Smooth muscle cell (in vitro differentiated cells): ENCODE measurements at regions not wholly inside any gene's neighbourhood (a gene's known extent, or its start where the extent isn't known, plus 50 kb on each side); places are given as distances from the start of the nearest gene placed in this dataset.

Experiments used
- DNase-seq: peaks from one replicate; lab custom pipeline; 2025; ENCODE audit not compliant: unreplicated experiment; lab: John Stamatoyannopoulos, UW
- H2AFZ ChIP-seq: fragments of 200-600 bp; sonication (generic); 2 replicates; pipeline ENCODE4 v1.6.0; 2016; ENCODE audit warnings: antibody characterized with exemption, low read depth, mild to moderate bottlenecking
- H3F3A ChIP-seq: fragments of 200-600 bp; sonication (generic); 2 replicates; pipeline ENCODE4 v1.6.0; 2017; ENCODE audit warnings: antibody characterized with exemption, low read depth
- H3K27ac ChIP-seq: fragments of 200-600 bp; sonication (generic); 2 replicates; pipeline ENCODE4 v1.5.1; 2016; ENCODE audit warnings: low read depth, mild to moderate bottlenecking
- H3K27me3 ChIP-seq: fragments of 200-600 bp; sonication (generic); 2 replicates; pipeline ENCODE4 v1.6.1; 2016; ENCODE audit warnings: low read depth, mild to moderate bottlenecking
- H3K36me3 ChIP-seq: fragments of 200-600 bp; sonication (generic); 2 replicates; pipeline ENCODE4 v1.5.1; 2016; ENCODE audit warnings: low read depth
- H3K4me1 ChIP-seq: fragments of 200-600 bp; sonication (generic); 2 replicates; pipeline ENCODE4 v1.5.1; 2016; ENCODE audit warnings: low read depth
- H3K4me2 ChIP-seq: fragments of 200-600 bp; sonication (generic); 2 replicates; pipeline ENCODE4 v1.6.0; 2016; ENCODE audit warnings: mild to moderate bottlenecking
- H3K4me3 ChIP-seq: fragments of 200-600 bp; sonication (generic); 2 replicates; pipeline ENCODE4 v1.5.1; 2016; ENCODE audit warnings: mild to moderate bottlenecking
- H3K79me2 ChIP-seq: fragments of 200-600 bp; sonication (generic); 2 replicates; pipeline ENCODE4 v1.6.0; 2016; ENCODE audit warnings: low read depth, mild to moderate bottlenecking
- H3K9ac ChIP-seq: fragments of 200-600 bp; sonication (generic); 2 replicates; pipeline ENCODE4 v1.6.0; 2016; ENCODE audit warnings: low read depth
- H3K9me3 ChIP-seq: fragments of 200-600 bp; sonication (generic); replicated peaks from 2 replicates; pipeline ENCODE4 v1.5.1; 2016; ENCODE audit warnings: low read depth
- H4K20me1 ChIP-seq: fragments of 200-600 bp; sonication (generic); 2 replicates; pipeline ENCODE4 v1.6.0; 2016; ENCODE audit warnings: low read depth
- WGBS: methylation state at CpG from one replicate; pipeline ENCODE4 v1.1.7; 2016; ENCODE audit warnings: low lambda C conversion rate; 5-methylcytosine and 5-hydroxymethylcytosine counted together
- TF ChIP-seq, protein P1 (sequence below): fragments of 200-600 bp; sonication (generic); IDR thresholded peaks from 2 replicates; pipeline ENCODE4 v1.5.1; 2017; ENCODE audit warnings: borderline replicate concordance, mild to moderate bottlenecking, antibody characterized with exemption; ENCODE audit not compliant: insufficient read depth, poor library complexity, severe bottlenecking

DNA sequence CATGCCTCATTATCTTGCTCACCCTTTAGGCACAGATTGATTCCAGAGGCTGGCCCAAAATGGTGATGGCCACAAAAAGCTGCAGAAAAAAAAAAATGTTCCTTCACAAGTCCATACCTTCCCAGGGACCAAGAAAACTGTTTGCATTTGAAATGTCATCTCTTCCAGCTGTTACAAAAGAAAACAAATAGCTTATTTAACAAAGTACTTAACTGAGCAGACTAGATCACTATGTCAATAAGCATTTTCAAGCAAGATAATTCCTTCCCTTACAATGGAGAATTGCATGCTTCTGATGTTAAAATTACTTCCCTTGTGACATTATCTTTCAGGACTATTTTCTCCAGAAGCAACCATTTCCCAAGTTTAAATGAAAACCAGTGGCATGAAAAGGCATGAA is 377.9 kb upstream of the KITLG start:
- TF ChIP-seq, protein P1, sequence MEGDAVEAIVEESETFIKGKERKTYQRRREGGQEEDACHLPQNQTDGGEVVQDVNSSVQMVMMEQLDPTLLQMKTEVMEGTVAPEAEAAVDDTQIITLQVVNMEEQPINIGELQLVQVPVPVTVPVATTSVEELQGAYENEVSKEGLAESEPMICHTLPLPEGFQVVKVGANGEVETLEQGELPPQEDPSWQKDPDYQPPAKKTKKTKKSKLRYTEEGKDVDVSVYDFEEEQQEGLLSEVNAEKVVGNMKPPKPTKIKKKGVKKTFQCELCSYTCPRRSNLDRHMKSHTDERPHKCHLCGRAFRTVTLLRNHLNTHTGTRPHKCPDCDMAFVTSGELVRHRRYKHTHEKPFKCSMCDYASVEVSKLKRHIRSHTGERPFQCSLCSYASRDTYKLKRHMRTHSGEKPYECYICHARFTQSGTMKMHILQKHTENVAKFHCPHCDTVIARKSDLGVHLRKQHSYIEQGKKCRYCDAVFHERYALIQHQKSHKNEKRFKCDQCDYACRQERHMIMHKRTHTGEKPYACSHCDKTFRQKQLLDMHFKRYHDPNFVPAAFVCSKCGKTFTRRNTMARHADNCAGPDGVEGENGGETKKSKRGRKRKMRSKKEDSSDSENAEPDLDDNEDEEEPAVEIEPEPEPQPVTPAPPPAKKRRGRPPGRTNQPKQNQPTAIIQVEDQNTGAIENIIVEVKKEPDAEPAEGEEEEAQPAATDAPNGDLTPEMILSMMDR, result no peak
- H3F3A ChIP-seq, result no peaks in the 10 kb centered on the region
- no peak overlapping the region for H3K9ac ChIP-seq
- H3K4me1 ChIP-seq, result peaks cover 16% of the 10 kb centered on the region
- H3K79me2 ChIP-seq, result no peaks in the 10 kb centered on the region
- no peak overlapping the region for H3K27ac ChIP-seq
- no peaks in the 10 kb centered on the region for H4K20me1 ChIP-seq
- DNase-seq, result no peak
- H3K4me2 ChIP-seq, result no peak overlapping the region
- H3K4me3 ChIP-seq, result no peak overlapping the region
- H2AFZ ChIP-seq, result no peak overlapping the region
- H3K27me3 ChIP-seq, result peaks cover 64% of the 10 kb centered on the region
- no peaks in the 10 kb centered on the region for H3K9me3 ChIP-seq
- H3K36me3 ChIP-seq, result no peaks in the 10 kb centered on the region

DNA sequence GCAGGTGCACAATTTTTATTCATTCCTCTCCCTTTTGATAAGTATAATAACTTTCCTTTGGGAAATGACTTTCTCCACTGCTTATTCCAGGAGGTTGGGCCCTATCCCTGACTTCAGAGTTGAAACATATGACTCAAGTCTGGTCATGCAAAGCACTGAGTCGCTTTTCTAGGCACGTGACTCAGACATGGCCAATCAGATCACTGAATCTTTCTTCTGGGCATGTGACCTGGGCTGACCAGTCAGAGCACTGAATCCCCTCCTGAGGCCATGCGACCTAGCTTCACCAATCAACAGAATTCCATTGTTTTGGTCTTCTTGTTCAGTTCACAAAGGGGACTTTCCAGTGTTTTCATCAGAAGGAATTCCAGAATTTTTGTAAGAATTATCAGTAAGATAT is 377.1 kb upstream of the KITLG start:
- TF ChIP-seq, protein P1, result no peak
- no peaks in the 10 kb centered on the region for H3K9me3 ChIP-seq
- 89% methylated on average over 3 of the region's 3 CpGs for WGBS

GRCh38 chr12:88955531-88955930 is 375.3 kb upstream of the KITLG start:
- H3K4me1 ChIP-seq, result peaks cover 30% of the 10 kb centered on the region
- 93% methylated on average over 5 of the region's 5 CpGs for WGBS
- no peaks in the 10 kb centered on the region for H3K9me3 ChIP-seq

More for the DNA sequence above, 377.1 kb upstream of the KITLG start:
- DNase-seq, result no peak
- Histone ChIP-seq H3K4me3 (no peak overlapping the region), H3K4me2 (no peak overlapping the region), H3K79me2 (no peaks in the 10 kb centered on the region), H4K20me1 (no peaks in the 10 kb centered on the region), H3K9ac (no peak overlapping the region), H3K27me3 (peaks cover 72% of the 10 kb centered on the region), H3K36me3 (no peaks in the 10 kb centered on the region), H3K4me1 (peaks cover 19% of the 10 kb centered on the region), H2AFZ (no peak overlapping the region), H3K27ac (no peak overlapping the region), H3F3A (no peaks in the 10 kb centered on the region)

GRCh38 chr12:88953029-88953586 is 372.8 kb upstream of the KITLG start:
- Histone ChIP-seq H4K20me1 (no peaks in the 10 kb centered on the region), H3F3A (no peaks in the 10 kb centered on the region), H3K9ac (no peak overlapping the region), H3K27ac (no peak overlapping the region), H3K4me3 (no peak overlapping the region), H2AFZ (no peak overlapping the region), H3K36me3 (no peaks in the 10 kb centered on the region), H3K27me3 (peaks cover 70% of the 10 kb centered on the region), H3K4me1 (peaks cover 16% of the 10 kb centered on the region), H3K9me3 (no peaks in the 10 kb centered on the region), H3K4me2 (no peak overlapping the region), H3K79me2 (no peaks in the 10 kb centered on the region)
- no peak for DNase-seq
- 93% methylated on average over 9 of the region's 9 CpGs for WGBS
- TF ChIP-seq, protein P1, result no peak

More at GRCh38 chr12:88955531-88955930, 375.3 kb upstream of the KITLG start:
- Histone ChIP-seq H3K27me3 (peaks cover 78% of the 10 kb centered on the region), H3K27ac (no peak overlapping the region), H3K9ac (no peak overlapping the region), H3K4me2 (no peak overlapping the region), H3K4me3 (no peak overlapping the region), H2AFZ (no peak overlapping the region), H3K36me3 (no peaks in the 10 kb centered on the region), H4K20me1 (no peaks in the 10 kb centered on the region), H3F3A (no peaks in the 10 kb centered on the region), H3K79me2 (no peaks in the 10 kb centered on the region)
- no peak for DNase-seq
- TF ChIP-seq, protein P1, result no peak
